ENCODE measurements at regions not wholly inside any gene's neighbourhood (a gene's known extent, or its start where the extent isn't known, plus 50 kb on each side); places are given as distances from the start of the nearest gene placed in this dataset.

DNA sequence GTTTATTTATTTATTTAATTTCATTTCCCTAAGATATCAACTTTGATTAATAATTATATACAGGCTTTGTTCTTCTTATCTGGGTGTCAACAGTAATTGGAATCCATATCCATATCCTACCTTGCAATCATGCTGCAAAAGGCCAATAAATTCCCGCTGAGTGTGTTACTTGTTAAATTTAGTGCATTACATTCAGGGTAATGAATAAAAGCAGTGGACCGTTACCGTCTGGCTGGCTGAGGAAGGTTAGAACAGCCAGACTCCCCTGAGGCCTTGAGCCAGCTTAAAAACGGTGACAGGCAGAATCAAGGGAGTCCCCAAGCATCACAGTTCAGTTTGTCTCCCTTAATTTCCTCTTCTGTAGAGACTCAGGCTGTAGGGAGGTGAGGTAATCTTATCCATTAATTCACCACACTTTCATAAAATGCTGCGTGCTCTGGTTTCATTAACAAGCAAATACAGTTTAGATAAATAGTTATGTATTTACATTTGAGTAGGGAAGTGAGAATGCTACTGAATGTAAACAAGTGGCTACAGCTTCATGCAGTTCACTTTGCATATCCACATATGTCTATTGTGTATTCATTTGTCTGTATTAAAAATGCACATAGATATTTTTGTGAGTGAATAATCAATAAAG lies 888.2 kb upstream of the CXADR start:
- ATAC-seq (no peak), DNase-seq (no peak)
- H3K27me3 ChIP-seq: no peaks in the 10 kb centered on the region
- no peaks in the 10 kb centered on the region for H3K36me3 ChIP-seq
- no peak overlapping the region for H3K4me3 ChIP-seq
- no peaks in the 10 kb centered on the region for H3K4me1 ChIP-seq
- TF ChIP-seq CTCF (IDR thresholded peaks at IDR 0.05): no peak
- no peaks in the 10 kb centered on the region for H3K9me3 ChIP-seq
- no peak overlapping the region for H3K27ac ChIP-seq
- intact Hi-C loops (cut with DNase I): no loop called here

DNA sequence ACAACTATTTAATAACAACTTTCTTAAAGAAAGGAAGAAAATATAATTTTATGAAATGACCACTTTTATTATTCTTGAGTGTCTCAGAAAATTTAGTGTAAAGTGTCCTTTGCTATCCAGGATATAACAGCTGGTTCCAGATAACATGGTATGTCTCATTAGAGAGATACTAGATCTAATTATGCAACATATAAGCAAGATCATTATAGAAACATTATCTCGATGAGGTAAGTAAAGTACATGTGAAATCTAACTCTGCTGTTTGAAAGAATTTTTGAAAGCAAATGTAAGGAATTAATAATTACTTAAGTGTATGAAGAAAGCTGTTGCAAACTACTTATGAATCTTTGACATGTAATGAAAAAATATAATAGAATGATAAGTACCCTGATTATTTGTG lies 887.4 kb upstream of the CXADR start:
- Histone ChIP-seq H3K4me3 (no peak overlapping the region), H3K27ac (no peak overlapping the region), H3K36me3 (no peaks in the 10 kb centered on the region), H3K9me3 (no peaks in the 10 kb centered on the region), H3K4me1 (no peaks in the 10 kb centered on the region), H3K27me3 (no peaks in the 10 kb centered on the region)
- intact Hi-C loops (cut with DNase I): no loop called here
- TF ChIP-seq CTCF (IDR thresholded peaks at IDR 0.05): no peak
- DNase-seq: no peak
- ATAC-seq: no peak

- Histone ChIP-seq H3K36me3 (no peaks in the 10 kb centered on the region), H3K4me3 (no peak overlapping the region), H3K4me1 (no peaks in the 10 kb centered on the region), H3K27me3 (no peaks in the 10 kb centered on the region), H3K27ac (no peak overlapping the region), H3K9me3 (no peaks in the 10 kb centered on the region)
- no peak for TF ChIP-seq CTCF (IDR thresholded peaks at IDR 0.05)
- no peak for DNase-seq
- intact Hi-C loops (cut with DNase I): no loop called here
- no peak for ATAC-seq
These were observed 878.9 kb upstream of the CXADR start for GRCh38 chr21:16633831-16634459.

GRCh38 chr21:16634515-16634914 lies 878.3 kb upstream of the CXADR start:
- H3K4me1 ChIP-seq: no peaks in the 10 kb centered on the region
- H3K27ac ChIP-seq: no peak overlapping the region
- no peak overlapping the region for H3K4me3 ChIP-seq
- no peak for DNase-seq
- no peaks in the 10 kb centered on the region for H3K27me3 ChIP-seq
- TF ChIP-seq CTCF (IDR thresholded peaks at IDR 0.05): no peak
- intact Hi-C loops (cut with DNase I): no loop called here
- no peak for ATAC-seq
- no peaks in the 10 kb centered on the region for H3K36me3 ChIP-seq
- H3K9me3 ChIP-seq: no peaks in the 10 kb centered on the region

- intact Hi-C loops (cut with DNase I): no loop called here
- no peak for TF ChIP-seq CTCF (IDR thresholded peaks at IDR 0.05)
- H3K4me3 ChIP-seq: no peak overlapping the region
- no peak overlapping the region for H3K27ac ChIP-seq
- H3K9me3 ChIP-seq: no peaks in the 10 kb centered on the region
- DNase-seq (no peak), ATAC-seq (no peak)
- no peaks in the 10 kb centered on the region for H3K27me3 ChIP-seq
- no peaks in the 10 kb centered on the region for H3K36me3 ChIP-seq
- H3K4me1 ChIP-seq: no peaks in the 10 kb centered on the region
These were observed 872.4 kb upstream of the CXADR start for GRCh38 chr21:16640297-16641027.
